Nephron progenitor cell (in vitro differentiated cells): ENCODE measurements at regions not wholly inside any gene's neighbourhood (a gene's known extent, or its start where the extent isn't known, plus 50 kb on each side); places are given as distances from the start of the nearest gene placed in this dataset.

ENCODE experiments used
- DNase-seq: peaks from one replicate; pipeline ENCODE4 v3.0.0; 2021
- H3K27ac Mint-ChIP-seq: 2 replicates; pipeline ENCODE4 v1.8.0; 2021; ENCODE audit warnings: mild to moderate bottlenecking, moderate library complexity, mixed read lengths
- H3K27me3 Mint-ChIP-seq: 2 replicates; pipeline ENCODE4 v1.8.0; 2021; ENCODE audit warnings: mild to moderate bottlenecking, low read depth, mixed read lengths; ENCODE audit not compliant: poor library complexity
- H3K36me3 Mint-ChIP-seq: 2 replicates; pipeline ENCODE4 v1.8.0; 2021; ENCODE audit warnings: low read depth, mixed read lengths
- H3K4me1 Mint-ChIP-seq: 2 replicates; pipeline ENCODE4 v1.8.0; 2021; ENCODE audit warnings: mixed read lengths
- H3K4me3 Mint-ChIP-seq: 2 replicates; pipeline ENCODE4 v1.8.0; 2021; ENCODE audit warnings: mild to moderate bottlenecking, moderate library complexity, mixed read lengths
- H3K9me3 Mint-ChIP-seq: 2 replicates; pipeline ENCODE4 v1.8.0; 2021; ENCODE audit warnings: mild to moderate bottlenecking, moderate library complexity, mixed read lengths
- TF ChIP-seq, protein P1 (sequence below): fragments of 200-600 bp; sonication (generic); IDR thresholded peaks from 2 replicates; pipeline ENCODE4 v1.5.0; 2021; ENCODE audit warnings: antibody characterized with exemption

DNA sequence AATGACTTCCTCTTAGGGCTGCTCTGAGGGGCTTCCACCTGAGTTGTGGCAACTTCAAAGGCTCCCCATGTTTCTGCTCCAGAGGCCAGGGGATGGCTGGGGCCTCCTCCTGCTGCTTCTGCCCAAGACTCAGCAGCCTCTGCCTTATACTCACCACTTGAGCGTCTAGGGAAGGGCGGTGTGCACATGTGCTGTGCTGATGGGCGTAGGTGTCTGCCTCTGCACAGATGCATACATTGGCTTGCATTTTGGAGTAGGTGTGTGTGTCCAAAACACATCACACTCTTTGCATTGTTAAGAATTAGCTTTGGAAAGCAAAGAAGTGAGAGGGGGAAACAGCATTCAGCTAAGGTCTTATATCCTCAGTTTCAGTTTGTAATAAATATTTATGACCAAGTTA is 85.2 kb downstream of the EN1 start:
- H3K27me3 Mint-ChIP-seq: peaks cover 50% of the 10 kb centered on the region
- H3K36me3 Mint-ChIP-seq: no peaks in the 10 kb centered on the region

DNA sequence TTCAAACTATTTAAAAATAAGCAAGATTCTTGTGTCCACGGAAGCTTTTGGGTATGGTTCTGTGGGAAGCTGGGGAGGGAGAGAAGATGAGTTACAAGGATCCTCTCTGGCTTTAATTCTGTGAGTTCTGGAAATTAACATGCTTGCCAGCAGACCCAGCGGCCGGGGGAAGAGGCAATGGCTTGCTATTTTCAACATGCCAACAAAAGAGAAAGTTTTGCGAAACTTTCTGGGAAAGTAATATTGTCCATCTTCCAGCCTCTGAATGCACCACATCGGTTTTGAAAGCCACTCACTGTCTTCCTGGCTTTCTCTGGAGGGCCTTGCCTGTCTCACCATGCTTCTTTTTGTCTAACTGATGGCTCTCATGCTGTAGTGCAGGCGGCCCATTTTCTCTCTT is 85.7 kb downstream of the EN1 start:
- Mint-ChIP-seq H3K36me3 (no peaks in the 10 kb centered on the region), H3K27ac (no peak overlapping the region), H3K4me1 (peaks cover 35% of the 10 kb centered on the region), H3K27me3 (peaks cover 54% of the 10 kb centered on the region), H3K4me3 (no peak overlapping the region), H3K9me3 (no peaks in the 10 kb centered on the region)
- no peak for DNase-seq
- TF ChIP-seq, protein P1, sequence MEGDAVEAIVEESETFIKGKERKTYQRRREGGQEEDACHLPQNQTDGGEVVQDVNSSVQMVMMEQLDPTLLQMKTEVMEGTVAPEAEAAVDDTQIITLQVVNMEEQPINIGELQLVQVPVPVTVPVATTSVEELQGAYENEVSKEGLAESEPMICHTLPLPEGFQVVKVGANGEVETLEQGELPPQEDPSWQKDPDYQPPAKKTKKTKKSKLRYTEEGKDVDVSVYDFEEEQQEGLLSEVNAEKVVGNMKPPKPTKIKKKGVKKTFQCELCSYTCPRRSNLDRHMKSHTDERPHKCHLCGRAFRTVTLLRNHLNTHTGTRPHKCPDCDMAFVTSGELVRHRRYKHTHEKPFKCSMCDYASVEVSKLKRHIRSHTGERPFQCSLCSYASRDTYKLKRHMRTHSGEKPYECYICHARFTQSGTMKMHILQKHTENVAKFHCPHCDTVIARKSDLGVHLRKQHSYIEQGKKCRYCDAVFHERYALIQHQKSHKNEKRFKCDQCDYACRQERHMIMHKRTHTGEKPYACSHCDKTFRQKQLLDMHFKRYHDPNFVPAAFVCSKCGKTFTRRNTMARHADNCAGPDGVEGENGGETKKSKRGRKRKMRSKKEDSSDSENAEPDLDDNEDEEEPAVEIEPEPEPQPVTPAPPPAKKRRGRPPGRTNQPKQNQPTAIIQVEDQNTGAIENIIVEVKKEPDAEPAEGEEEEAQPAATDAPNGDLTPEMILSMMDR: no peak

More for the DNA sequence above, 85.2 kb downstream of the EN1 start:
- Mint-ChIP-seq H3K4me1 (peaks cover 38% of the 10 kb centered on the region), H3K27ac (no peak overlapping the region), H3K4me3 (no peak overlapping the region), H3K9me3 (no peaks in the 10 kb centered on the region)
- TF ChIP-seq, protein P1: no peak
- no peak for DNase-seq

DNA sequence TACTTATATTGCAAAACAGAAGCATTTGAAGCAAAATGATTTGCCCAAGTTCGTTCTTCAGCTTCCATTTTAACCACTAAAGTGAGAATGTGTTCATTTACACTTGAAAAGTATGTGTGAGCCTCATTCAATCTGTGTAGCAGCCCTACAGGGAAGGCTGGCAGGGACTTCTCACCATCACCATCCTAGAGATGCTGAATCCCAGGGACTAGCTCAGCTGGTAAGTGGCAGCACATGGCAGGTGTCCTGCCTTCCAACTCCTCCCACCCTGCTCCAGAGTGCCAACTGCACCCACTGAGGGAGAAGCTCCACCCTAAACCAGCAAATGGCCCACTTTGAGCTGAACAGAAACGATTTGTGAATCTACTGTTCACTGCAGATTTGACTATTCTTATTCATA is 91.5 kb downstream of the EN1 start:
- Mint-ChIP-seq H3K36me3 (no peaks in the 10 kb centered on the region), H3K4me1 (no peaks in the 10 kb centered on the region), H3K4me3 (no peak overlapping the region), H3K27me3 (peaks cover 25% of the 10 kb centered on the region), H3K27ac (no peak overlapping the region), H3K9me3 (no peaks in the 10 kb centered on the region)
- no peak for DNase-seq
- TF ChIP-seq, protein P1: no peak

DNA sequence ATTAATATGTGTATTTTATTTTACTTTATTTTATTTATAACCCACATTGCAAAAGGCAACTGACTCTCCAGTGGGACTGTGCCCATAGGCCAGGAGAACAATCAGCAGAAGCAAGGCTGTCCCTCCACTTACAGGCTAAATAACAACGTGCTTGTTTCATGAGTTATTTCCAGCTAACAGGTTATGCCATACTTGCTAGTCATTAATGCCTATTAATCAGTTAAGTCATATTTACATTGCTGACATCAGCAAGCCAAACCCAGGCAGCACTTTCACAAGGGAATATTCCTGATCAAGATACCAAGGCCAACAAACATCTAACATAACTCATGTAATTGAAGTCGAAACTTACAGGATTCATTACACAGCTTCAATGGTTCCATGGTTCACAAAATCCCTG is 92.1 kb downstream of the EN1 start:
- H3K9me3 Mint-ChIP-seq: no peaks in the 10 kb centered on the region
- H3K27me3 Mint-ChIP-seq: peaks cover 25% of the 10 kb centered on the region

DNA sequence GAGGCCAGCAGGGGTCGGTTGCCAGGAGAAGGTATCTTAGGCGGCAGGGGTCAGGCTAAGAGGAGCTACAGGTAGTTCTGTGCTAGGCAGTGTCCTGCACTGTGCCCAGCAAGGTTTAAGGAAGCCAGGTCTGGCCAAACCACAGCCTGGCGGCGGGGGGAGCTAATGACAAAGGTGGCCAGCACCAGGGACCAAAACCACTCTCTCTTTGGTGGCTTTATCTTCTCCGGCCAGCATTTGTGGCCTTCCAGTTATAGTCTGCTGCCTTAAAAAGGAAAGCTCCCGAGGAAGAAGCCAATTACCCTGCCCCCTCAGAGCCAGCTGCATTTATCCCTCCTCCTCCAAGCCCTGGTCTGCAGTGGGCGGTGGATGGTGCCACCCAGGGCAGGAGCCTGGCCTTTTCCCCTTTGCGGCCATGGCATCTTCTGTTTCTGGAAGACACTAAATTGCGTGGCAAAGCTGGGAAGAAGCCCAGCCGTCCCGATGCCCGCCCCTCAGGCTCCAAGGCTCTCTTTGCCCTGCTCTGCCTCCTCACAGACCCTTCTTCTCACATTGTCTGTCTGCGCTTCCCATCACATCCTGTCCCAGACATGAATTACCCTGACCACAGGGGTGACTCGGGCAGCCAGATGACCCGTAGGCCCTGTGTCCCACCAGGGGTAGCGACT is 94.6 kb downstream of the EN1 start:
- H3K36me3 Mint-ChIP-seq: no peaks in the 10 kb centered on the region
- peaks cover 3% of the 10 kb centered on the region for H3K9me3 Mint-ChIP-seq
- TF ChIP-seq, protein P1: no peak
- peaks cover 17% of the 10 kb centered on the region for H3K27me3 Mint-ChIP-seq
- H3K4me1 Mint-ChIP-seq: no peaks in the 10 kb centered on the region
- no peak for DNase-seq
- H3K4me3 Mint-ChIP-seq: no peak overlapping the region
- no peak overlapping the region for H3K27ac Mint-ChIP-seq

More for the DNA sequence above, 92.1 kb downstream of the EN1 start:
- TF ChIP-seq, protein P1: no peak
- H3K4me3 Mint-ChIP-seq: no peak overlapping the region
- H3K4me1 Mint-ChIP-seq: no peaks in the 10 kb centered on the region
- no peak for DNase-seq
- no peaks in the 10 kb centered on the region for H3K36me3 Mint-ChIP-seq
- H3K27ac Mint-ChIP-seq: no peak overlapping the region

DNA sequence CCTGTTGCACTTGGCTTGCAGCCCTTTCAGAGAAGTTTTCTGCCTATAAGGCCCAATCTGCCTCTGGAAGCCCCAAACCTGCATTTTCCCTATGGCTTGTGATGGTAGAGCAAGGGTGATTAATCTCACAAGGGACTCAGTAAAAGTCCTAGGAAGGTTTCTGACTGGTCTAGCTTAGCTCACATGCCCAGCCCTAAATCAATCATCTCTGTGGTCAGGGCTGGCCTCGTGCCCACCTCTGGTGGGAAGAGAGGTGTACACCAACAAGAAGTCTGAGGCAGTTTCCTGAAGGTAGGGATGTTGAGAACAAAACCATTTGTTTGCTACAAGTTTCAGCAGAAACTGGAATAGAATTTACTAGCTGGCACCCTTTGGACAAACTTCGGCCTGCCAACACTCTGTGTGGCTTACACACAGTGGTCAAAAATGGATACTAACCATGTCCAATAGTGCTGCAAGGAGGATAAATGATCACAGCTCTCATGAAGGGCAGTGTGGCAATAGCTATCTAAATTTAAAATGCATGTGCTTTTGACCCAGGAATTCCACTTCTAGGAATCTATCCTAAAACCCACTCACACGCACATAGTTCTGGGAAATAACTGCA is 96.4 kb downstream of the EN1 start:
- TF ChIP-seq, protein P1: no peak
- Mint-ChIP-seq H3K36me3 (no peaks in the 10 kb centered on the region), H3K4me1 (no peaks in the 10 kb centered on the region), H3K27me3 (peaks cover 16% of the 10 kb centered on the region), H3K4me3 (no peak overlapping the region), H3K9me3 (peaks cover 6% of the 10 kb centered on the region), H3K27ac (peak overlapping the region; percentile 24)
- no peak for DNase-seq
